ENCODE measurements at regions not wholly inside any gene's neighbourhood (a gene's known extent, or its start where the extent isn't known, plus 50 kb on each side); places are given as distances from the start of the nearest gene placed in this dataset.

DNA sequence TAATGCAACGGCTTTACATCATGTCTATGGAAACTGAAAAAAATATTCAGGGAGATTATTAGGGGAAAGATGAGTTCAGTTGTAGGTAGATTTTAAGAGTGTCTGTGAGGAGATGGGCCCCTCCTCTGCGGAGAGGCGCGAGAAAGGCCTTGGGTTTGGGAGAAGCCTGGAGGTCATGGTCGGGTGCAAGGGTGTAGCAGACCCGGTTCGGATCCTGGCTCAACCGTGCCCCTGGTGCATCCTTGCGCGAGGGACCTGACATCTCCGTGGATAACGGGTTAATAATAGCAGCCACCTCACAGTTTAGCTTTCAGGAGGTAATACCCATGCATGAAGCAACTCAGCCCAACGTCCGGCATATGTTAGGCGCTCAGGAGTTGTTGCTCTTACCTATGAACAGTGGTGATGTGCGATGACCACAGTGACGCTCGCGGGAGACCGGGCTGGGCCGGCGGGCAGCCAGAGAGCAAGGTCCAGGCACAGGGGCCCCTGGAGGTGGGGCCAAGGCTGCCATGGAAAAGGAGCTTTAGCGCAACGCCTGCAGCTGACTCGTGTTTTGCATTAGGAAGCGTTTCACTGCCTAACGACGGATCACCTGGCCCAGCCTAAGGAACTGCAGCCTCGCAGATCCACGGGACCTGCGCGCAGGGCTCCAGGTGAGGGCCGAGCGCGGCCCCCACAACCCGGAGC lies 146.4 kb upstream of the ARID1B start:
- TF ChIP-seq, protein P1, sequence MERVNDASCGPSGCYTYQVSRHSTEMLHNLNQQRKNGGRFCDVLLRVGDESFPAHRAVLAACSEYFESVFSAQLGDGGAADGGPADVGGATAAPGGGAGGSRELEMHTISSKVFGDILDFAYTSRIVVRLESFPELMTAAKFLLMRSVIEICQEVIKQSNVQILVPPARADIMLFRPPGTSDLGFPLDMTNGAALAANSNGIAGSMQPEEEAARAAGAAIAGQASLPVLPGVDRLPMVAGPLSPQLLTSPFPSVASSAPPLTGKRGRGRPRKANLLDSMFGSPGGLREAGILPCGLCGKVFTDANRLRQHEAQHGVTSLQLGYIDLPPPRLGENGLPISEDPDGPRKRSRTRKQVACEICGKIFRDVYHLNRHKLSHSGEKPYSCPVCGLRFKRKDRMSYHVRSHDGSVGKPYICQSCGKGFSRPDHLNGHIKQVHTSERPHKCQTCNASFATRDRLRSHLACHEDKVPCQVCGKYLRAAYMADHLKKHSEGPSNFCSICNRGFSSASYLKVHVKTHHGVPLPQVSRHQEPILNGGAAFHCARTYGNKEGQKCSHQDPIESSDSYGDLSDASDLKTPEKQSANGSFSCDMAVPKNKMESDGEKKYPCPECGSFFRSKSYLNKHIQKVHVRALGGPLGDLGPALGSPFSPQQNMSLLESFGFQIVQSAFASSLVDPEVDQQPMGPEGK (CRISPR knock-in tag; IDR thresholded peaks at IDR 0.05; ENCODE audit: borderline replicate concordance) = no peak
- no peak for TF ChIP-seq ARNTL (CRISPR knock-in tag; IDR thresholded peaks at IDR 0.05; ENCODE audit: borderline replicate concordance, low read depth)
- TF ChIP-seq, protein P2, sequence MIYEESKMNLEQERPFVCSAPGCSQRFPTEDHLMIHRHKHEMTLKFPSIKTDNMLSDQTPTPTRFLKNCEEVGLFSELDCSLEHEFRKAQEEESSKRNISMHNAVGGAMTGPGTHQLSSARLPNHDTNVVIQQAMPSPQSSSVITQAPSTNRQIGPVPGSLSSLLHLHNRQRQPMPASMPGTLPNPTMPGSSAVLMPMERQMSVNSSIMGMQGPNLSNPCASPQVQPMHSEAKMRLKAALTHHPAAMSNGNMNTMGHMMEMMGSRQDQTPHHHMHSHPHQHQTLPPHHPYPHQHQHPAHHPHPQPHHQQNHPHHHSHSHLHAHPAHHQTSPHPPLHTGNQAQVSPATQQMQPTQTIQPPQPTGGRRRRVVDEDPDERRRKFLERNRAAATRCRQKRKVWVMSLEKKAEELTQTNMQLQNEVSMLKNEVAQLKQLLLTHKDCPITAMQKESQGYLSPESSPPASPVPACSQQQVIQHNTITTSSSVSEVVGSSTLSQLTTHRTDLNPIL (CRISPR knock-in tag; IDR thresholded peaks at IDR 0.05; ENCODE audit: low read depth) = no peak
- TF ChIP-seq ZNF565 (CRISPR knock-in tag; conservative IDR thresholded peaks at IDR 0.05; ENCODE audit: low read depth) = no peak
- TF ChIP-seq, protein P3, sequence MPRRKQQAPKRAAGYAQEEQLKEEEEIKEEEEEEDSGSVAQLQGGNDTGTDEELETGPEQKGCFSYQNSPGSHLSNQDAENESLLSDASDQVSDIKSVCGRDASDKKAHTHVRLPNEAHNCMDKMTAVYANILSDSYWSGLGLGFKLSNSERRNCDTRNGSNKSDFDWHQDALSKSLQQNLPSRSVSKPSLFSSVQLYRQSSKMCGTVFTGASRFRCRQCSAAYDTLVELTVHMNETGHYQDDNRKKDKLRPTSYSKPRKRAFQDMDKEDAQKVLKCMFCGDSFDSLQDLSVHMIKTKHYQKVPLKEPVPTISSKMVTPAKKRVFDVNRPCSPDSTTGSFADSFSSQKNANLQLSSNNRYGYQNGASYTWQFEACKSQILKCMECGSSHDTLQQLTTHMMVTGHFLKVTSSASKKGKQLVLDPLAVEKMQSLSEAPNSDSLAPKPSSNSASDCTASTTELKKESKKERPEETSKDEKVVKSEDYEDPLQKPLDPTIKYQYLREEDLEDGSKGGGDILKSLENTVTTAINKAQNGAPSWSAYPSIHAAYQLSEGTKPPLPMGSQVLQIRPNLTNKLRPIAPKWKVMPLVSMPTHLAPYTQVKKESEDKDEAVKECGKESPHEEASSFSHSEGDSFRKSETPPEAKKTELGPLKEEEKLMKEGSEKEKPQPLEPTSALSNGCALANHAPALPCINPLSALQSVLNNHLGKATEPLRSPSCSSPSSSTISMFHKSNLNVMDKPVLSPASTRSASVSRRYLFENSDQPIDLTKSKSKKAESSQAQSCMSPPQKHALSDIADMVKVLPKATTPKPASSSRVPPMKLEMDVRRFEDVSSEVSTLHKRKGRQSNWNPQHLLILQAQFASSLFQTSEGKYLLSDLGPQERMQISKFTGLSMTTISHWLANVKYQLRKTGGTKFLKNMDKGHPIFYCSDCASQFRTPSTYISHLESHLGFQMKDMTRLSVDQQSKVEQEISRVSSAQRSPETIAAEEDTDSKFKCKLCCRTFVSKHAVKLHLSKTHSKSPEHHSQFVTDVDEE (CRISPR knock-in tag; IDR thresholded peaks at IDR 0.05) = no peak
- no peak for TF ChIP-seq RARB (CRISPR knock-in tag; IDR thresholded peaks at IDR 0.05)
- no peak for TF ChIP-seq CSDC2 (CRISPR knock-in tag; IDR thresholded peaks at IDR 0.05)
- no peak for TF ChIP-seq BACH2 (CRISPR knock-in tag; IDR thresholded peaks at IDR 0.05; ENCODE audit: borderline replicate concordance)
- TF ChIP-seq ZNF70 (CRISPR knock-in tag; IDR thresholded peaks at IDR 0.05) = no peak
- TF ChIP-seq OSR1 (CRISPR knock-in tag; IDR thresholded peaks at IDR 0.05) = no peak
- TF ChIP-seq, protein P4, sequence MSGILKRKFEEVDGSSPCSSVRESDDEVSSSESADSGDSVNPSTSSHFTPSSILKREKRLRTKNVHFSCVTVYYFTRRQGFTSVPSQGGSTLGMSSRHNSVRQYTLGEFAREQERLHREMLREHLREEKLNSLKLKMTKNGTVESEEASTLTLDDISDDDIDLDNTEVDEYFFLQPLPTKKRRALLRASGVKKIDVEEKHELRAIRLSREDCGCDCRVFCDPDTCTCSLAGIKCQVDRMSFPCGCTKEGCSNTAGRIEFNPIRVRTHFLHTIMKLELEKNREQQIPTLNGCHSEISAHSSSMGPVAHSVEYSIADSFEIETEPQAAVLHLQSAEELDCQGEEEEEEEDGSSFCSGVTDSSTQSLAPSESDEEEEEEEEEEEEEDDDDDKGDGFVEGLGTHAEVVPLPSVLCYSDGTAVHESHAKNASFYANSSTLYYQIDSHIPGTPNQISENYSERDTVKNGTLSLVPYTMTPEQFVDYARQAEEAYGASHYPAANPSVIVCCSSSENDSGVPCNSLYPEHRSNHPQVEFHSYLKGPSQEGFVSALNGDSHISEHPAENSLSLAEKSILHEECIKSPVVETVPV (CRISPR knock-in tag; IDR thresholded peaks at IDR 0.05) = no peak
- TF ChIP-seq SNAI2 (CRISPR knock-in tag; IDR thresholded peaks at IDR 0.05) = no peak
- TF ChIP-seq ZFP30 (CRISPR knock-in tag; IDR thresholded peaks at IDR 0.05) = no peak
